ENCODE measurements at regions not wholly inside any gene's neighbourhood (a gene's known extent, or its start where the extent isn't known, plus 50 kb on each side); places are given as distances from the start of the nearest gene placed in this dataset.

- TF ChIP-seq CTCF (IDR thresholded peaks at IDR 0.05; ENCODE audit: low read length), result no peak
- no peak for TF ChIP-seq EZH2 (optimal IDR thresholded peaks at IDR 0.05; ENCODE audit: low read depth, low read length)
These were observed 303.9 kb upstream of the MAP3K7 start for GRCh38 chr6:90890683-90891330.

All from MM.1S (cell line).